ENCODE measurements at regions not wholly inside any gene's neighbourhood (a gene's known extent, or its start where the extent isn't known, plus 50 kb on each side); places are given as distances from the start of the nearest gene placed in this dataset.

- Histone ChIP-seq H3K27me3 (no peaks in the 10 kb centered on the region), H3K9me3 (no peaks in the 10 kb centered on the region), H3K4me1 (no peaks in the 10 kb centered on the region), H3K4me3 (no peak overlapping the region), H3K36me3 (no peaks in the 10 kb centered on the region), H3K27ac (no peak overlapping the region)
- peak; percentile 15 to 56 (median 27) for TF ChIP-seq CTCF (IDR thresholded peaks at IDR 0.05)
- intact Hi-C loops (cut with DNase I): loop anchor here (5.0 to 10.0 kb wide), 2 partner anchors 780 to 1542 kb away; partner anchors contain the start of gene NECTIN3
- peak in 1 of 2 donors; percentile 67 for DNase-seq (ENCODE audit: low spot score in 2 of 2)
Measured at GRCh38 chr3:109532257-109533216, 195.2 kb upstream of the DPPA4 start.

GRCh38 chr3:109545746-109546145 is 208.4 kb upstream of the DPPA4 start:
- TF ChIP-seq CTCF (IDR thresholded peaks at IDR 0.05): no peak
- no peaks in the 10 kb centered on the region for H3K4me1 ChIP-seq
- DNase-seq (ENCODE audit: low spot score in 2 of 2): no peak
- H3K36me3 ChIP-seq: no peaks in the 10 kb centered on the region
- H3K9me3 ChIP-seq: no peaks in the 10 kb centered on the region
- H3K4me3 ChIP-seq: no peak overlapping the region
- intact Hi-C loops (cut with DNase I): no loop called here
- no peaks in the 10 kb centered on the region for H3K27me3 ChIP-seq
- no peak overlapping the region for H3K27ac ChIP-seq

GRCh38 chr3:109548192-109548938 is 211.0 kb upstream of the DPPA4 start:
- DNase-seq (ENCODE audit: low spot score in 2 of 2): no peak
- Histone ChIP-seq H3K9me3 (no peaks in the 10 kb centered on the region), H3K27ac (no peak overlapping the region), H3K4me1 (peaks cover 0 to 5% of the 10 kb centered on the region in 2 donors), H3K4me3 (no peak overlapping the region), H3K36me3 (no peaks in the 10 kb centered on the region), H3K27me3 (no peaks in the 10 kb centered on the region)
- no peak for TF ChIP-seq CTCF (IDR thresholded peaks at IDR 0.05)
- intact Hi-C loops (cut with DNase I): no loop called here

GRCh38 chr3:109553591-109554371 is 216.4 kb upstream of the DPPA4 start:
- H3K9me3 ChIP-seq: peaks cover 0 to 7% of the 10 kb centered on the region in 2 donors
- H3K4me1 ChIP-seq: peaks cover 0 to 10% of the 10 kb centered on the region in 2 donors
- H3K27me3 ChIP-seq: no peaks in the 10 kb centered on the region
- peak overlapping the region; percentile 67 to 77 for H3K27ac ChIP-seq
- no peaks in the 10 kb centered on the region for H3K36me3 ChIP-seq
- no peak for TF ChIP-seq CTCF (IDR thresholded peaks at IDR 0.05)
- H3K4me3 ChIP-seq: no peak overlapping the region
- no peak for DNase-seq (ENCODE audit: low spot score in 2 of 2)
- intact Hi-C loops (cut with DNase I): loop anchor here (5.0 kb wide), 1 partner anchor 134 kb away; no protein-coding TSS in a partner anchor

- Histone ChIP-seq H3K4me3 (no peak overlapping the region), H3K9me3 (peaks cover 0 to 12% of the 10 kb centered on the region in 2 donors), H3K27ac (no peak overlapping the region), H3K27me3 (no peaks in the 10 kb centered on the region), H3K36me3 (no peaks in the 10 kb centered on the region), H3K4me1 (peaks cover 0 to 2% of the 10 kb centered on the region in 2 donors)
- TF ChIP-seq CTCF (IDR thresholded peaks at IDR 0.05): no peak
- no peak for DNase-seq (ENCODE audit: low spot score in 2 of 2)
- intact Hi-C loops (cut with DNase I): no loop called here
Measured at GRCh38 chr3:109559389-109559788, 222.0 kb upstream of the DPPA4 start.
